MM.1S (cell line): ENCODE measurements at regions not wholly inside any gene's neighbourhood (a gene's known extent, or its start where the extent isn't known, plus 50 kb on each side); places are given as distances from the start of the nearest gene placed in this dataset.

ENCODE experiments used
- CTCF ChIP-seq: fragments of 300-600 bp; sonication (generic); IDR thresholded peaks from 2 replicates; pipeline ENCODE4 v1.5.1; 2016; ENCODE audit warnings: antibody characterized with exemption, low read length, mixed read lengths
- EZH2 ChIP-seq: fragments of 300-600 bp; sonication (generic); optimal IDR thresholded peaks from 2 replicates; pipeline ENCODE3; 2017; ENCODE audit warnings: low read depth, mild to moderate bottlenecking, antibody characterized with exemption, low read length, mixed read lengths
- EZH2phosphoT487 ChIP-seq: fragments of 300-600 bp; sonication (generic); IDR thresholded peaks from 2 replicates; pipeline ENCODE4 v1.6.1; 2018; ENCODE audit warnings: antibody characterized with exemption, low read length

GRCh38 chr16:65576631-65577030 is 454.8 kb upstream of the CDH11 start:
- TF ChIP-seq CTCF = no peak
- TF ChIP-seq EZH2 = no peak
- no peak for TF ChIP-seq EZH2phosphoT487
